GM12875 (cell line): ENCODE measurements at regions not wholly inside any gene's neighbourhood (a gene's known extent, or its start where the extent isn't known, plus 50 kb on each side); places are given as distances from the start of the nearest gene placed in this dataset.

ENCODE experiments used
- H3K4me3 ChIP-seq: one replicate; pipeline ENCODE4 v1.5.1; 2011; ENCODE audit warnings: low read depth, low read length, control low read depth
- CTCF ChIP-seq: IDR thresholded peaks from 2 replicates; pipeline ENCODE4 v1.5.1; 2011; ENCODE audit warnings: low read depth, mild to moderate bottlenecking, control low read depth, inconsistent platforms, low read length, moderate library complexity, borderline replicate concordance; ENCODE audit not compliant: insufficient read depth

DNA sequence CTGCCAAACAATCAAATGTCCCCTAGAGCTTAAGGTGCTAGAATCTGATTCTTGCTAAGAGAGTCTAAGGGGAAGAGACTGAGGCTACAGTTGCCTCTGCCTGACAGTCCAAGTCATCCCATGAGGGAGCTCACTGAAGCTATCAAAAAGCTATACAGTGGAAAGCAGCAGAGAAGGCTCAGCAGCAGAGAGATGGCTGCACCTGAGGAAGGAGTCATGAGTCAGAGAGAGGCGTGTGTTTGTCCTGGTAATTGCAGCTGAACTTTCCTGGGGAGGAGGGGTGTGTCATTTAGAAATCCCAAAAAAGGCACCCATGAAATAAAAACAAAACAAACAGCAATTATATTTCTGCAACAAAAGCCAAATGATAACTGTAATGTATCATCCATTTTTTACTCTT, 305.2 kb upstream of the UBE2E3 start:
- no peak for TF ChIP-seq CTCF

GRCh38 chr2:180672377-180672776, 308.0 kb upstream of the UBE2E3 start:
- no peak for TF ChIP-seq CTCF

More for the DNA sequence above, 305.2 kb upstream of the UBE2E3 start:
- H3K4me3 ChIP-seq: no peak overlapping the region

GRCh38 chr2:180670302-180671003, 310.0 kb upstream of the UBE2E3 start:
- H3K4me3 ChIP-seq: no peak overlapping the region
- no peak for TF ChIP-seq CTCF

More at GRCh38 chr2:180672377-180672776, 308.0 kb upstream of the UBE2E3 start:
- H3K4me3 ChIP-seq: no peak overlapping the region

- no peak overlapping the region for H3K4me3 ChIP-seq
- no peak for TF ChIP-seq CTCF
Observed at GRCh38 chr2:180669016-180669415, 311.4 kb upstream of the UBE2E3 start.

DNA sequence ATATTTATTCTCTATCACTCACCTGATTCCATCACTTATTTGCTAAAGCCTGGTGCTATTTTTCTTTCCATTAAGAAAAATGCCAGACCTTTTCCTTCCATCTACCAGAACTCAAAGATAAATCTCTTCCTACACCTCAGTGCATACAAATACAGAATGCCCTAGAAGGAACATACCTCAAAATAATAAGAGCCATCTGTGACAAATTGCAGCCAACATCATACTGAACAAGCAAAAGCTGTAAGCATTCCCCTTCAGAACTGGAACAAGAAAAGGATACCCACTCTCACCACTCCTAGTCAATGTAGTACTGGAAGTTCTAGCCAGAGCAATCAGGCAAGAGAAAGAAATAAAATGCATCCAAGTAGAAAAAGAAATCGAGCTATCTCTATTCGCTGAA, 315.9 kb upstream of the UBE2E3 start:
- TF ChIP-seq CTCF: no peak
- no peak overlapping the region for H3K4me3 ChIP-seq

DNA sequence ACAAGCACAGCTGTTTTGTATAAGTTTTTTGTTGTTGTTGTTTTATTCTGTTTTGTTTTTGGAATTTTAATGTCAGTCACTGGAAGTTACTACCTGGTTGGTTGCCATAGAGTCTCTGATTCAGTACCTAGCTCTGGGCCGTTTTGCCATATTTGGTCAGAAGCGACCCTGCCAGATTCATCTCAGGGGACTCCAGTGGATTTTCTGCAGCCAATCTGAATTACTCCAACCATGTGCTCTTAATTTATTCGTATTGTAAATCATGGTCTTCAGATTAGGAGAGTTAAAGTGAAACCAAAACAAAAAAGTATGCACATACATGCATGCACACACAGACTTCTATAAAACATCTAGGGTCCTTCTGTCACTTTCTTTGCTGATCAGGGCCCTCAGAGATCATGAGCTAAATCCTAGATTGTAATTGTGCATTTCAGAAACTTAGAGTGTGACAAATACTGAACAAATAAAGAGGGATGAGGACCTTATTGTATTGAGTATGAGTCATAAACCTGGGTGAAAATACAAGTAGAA, 317.4 kb upstream of the UBE2E3 start:
- no peak overlapping the region for H3K4me3 ChIP-seq
- TF ChIP-seq CTCF: no peak

GRCh38 chr2:180662521-180662920, 317.9 kb upstream of the UBE2E3 start:
- no peak overlapping the region for H3K4me3 ChIP-seq

More at GRCh38 chr2:180662521-180662920, 317.9 kb upstream of the UBE2E3 start:
- no peak for TF ChIP-seq CTCF
